Body of pancreas (tissue), 4 donors: ENCODE measurements at regions not wholly inside any gene's neighbourhood (a gene's known extent, or its start where the extent isn't known, plus 50 kb on each side); places are given as distances from the start of the nearest gene placed in this dataset.

Experiments
- ATAC-seq: fragments of 150-250 bp; one replicate; pipeline ENCODE4 v1.9.1; 2016
- DNase-seq, 4 donors: peaks; one replicate each; pipeline ENCODE4 v3.0.0-alpha.2; 2019
- H3K27ac ChIP-seq, 4 donors: fragments of 200-600 bp; sonication (generic); 1 replicate in 3 of 4; 2 replicates in 1 of 4; pipeline versions ENCODE4 v1.5.1 to v1.6.1; 2016 to 2019; ENCODE audit warnings: mild to moderate bottlenecking in 1 of 4, mixed read lengths in 1 of 4, moderate library complexity in 1 of 4
- H3K27me3 ChIP-seq, 2 donors: fragments of 200-600 bp; sonication (generic); one replicate each; pipeline ENCODE4 v1.6.0; 2016; ENCODE audit warnings: mild to moderate bottlenecking in 1 of 2
- H3K36me3 ChIP-seq, 2 donors: fragments of 200-600 bp; sonication (generic); replicated peaks in 1 of 2; 2 replicates each; pipeline ENCODE4 v1.5.1; 2016; ENCODE audit warnings: low read depth in 2 of 2; ENCODE audit not compliant: insufficient read depth in 1 of 2
- H3K4me1 ChIP-seq: fragments of 200-600 bp; sonication (generic); one replicate; pipeline ENCODE4 v1.6.0; 2016
- H3K4me3 ChIP-seq, 2 donors: fragments of 200-600 bp; sonication (generic); 1 replicate in 1 of 2; 2 replicates in 1 of 2; pipeline ENCODE4 v1.5.1; 2016 to 2019
- H3K9me3 ChIP-seq, 3 donors: fragments of 200-600 bp; sonication (generic); 1 replicate in 2 of 3; 2 replicates in 1 of 3; pipeline ENCODE4 v1.5.1; 2016
- CTCF ChIP-seq, 7 experiments: fragments of 450-650 bp in 4 of 7; fragments of 200-600 bp in 3 of 7; sonication (generic) in 3 of 7; IDR thresholded peaks; one replicate each; pipeline ENCODE4 v1.5.1; 2016 to 2019; ENCODE audit warnings: antibody characterized with exemption in 7 of 7
- POLR2A ChIP-seq, 3 donors: fragments of 450-650 bp; IDR thresholded peaks; one replicate each; pipeline ENCODE4 v1.6.1; 2016; ENCODE audit warnings: antibody characterized with exemption in 3 of 3, mild to moderate bottlenecking in 2 of 3
- whole genome bisulfite sequencing, 2 donors: methylation state at CpG; one replicate each; pipeline ENCODE4 v1.1.5; 2017; 5-methylcytosine and 5-hydroxymethylcytosine counted together
- intact Hi-C: fragments of 100-400 bp; cut with DNase I; formaldehyde crosslinking; loops from one replicate; pipeline ENCODE4 v1.15.1; 2023

GRCh38 chr14:56049536-56049935 is 68.7 kb upstream of the PELI2 start:
- WGBS, 2 donors: 97 to 100% methylated on average over 1 of the region's 1 CpG
- H3K4me3 ChIP-seq: no peak overlapping the region
- H3K4me1 ChIP-seq: no peaks in the 10 kb centered on the region
- no peak for TF ChIP-seq CTCF (IDR thresholded peaks at IDR 0.05)
- TF ChIP-seq POLR2A (IDR thresholded peaks at IDR 0.05): no peak
- no peaks in the 10 kb centered on the region for H3K9me3 ChIP-seq
- ATAC-seq: no peak
- DNase-seq: no peak
- intact Hi-C loops: no loop called here
- H3K27me3 ChIP-seq: no peaks in the 10 kb centered on the region
- no peak overlapping the region for H3K27ac ChIP-seq
- H3K36me3 ChIP-seq: no peaks in the 10 kb centered on the region

- 63 to 74% methylated on average over 4 of the region's 4 CpGs for WGBS, 2 donors
- H3K36me3 ChIP-seq: no peaks in the 10 kb centered on the region
- no peak overlapping the region for H3K4me3 ChIP-seq
- H3K4me1 ChIP-seq: no peaks in the 10 kb centered on the region
- intact Hi-C loops: no loop called here
- no peak for TF ChIP-seq POLR2A (IDR thresholded peaks at IDR 0.05)
- no peak for TF ChIP-seq CTCF (IDR thresholded peaks at IDR 0.05)
- DNase-seq (no peak), ATAC-seq (no peak)
- no peaks in the 10 kb centered on the region for H3K9me3 ChIP-seq
- H3K27ac ChIP-seq: no peak overlapping the region
- no peaks in the 10 kb centered on the region for H3K27me3 ChIP-seq
These were observed 62.7 kb upstream of the PELI2 start for GRCh38 chr14:56055511-56055910.

- no peak for DNase-seq
- Histone ChIP-seq H3K4me1 (no peaks in the 10 kb centered on the region), H3K9me3 (no peaks in the 10 kb centered on the region), H3K27me3 (no peaks in the 10 kb centered on the region), H3K27ac (no peak overlapping the region), H3K36me3 (no peaks in the 10 kb centered on the region), H3K4me3 (no peak overlapping the region)
- TF ChIP-seq POLR2A (IDR thresholded peaks at IDR 0.05) (no peak), CTCF (IDR thresholded peaks at IDR 0.05) (no peak)
- intact Hi-C loops: no loop called here
- WGBS, 2 donors: 50 to 67% methylated on average over 2 of the region's 2 CpGs
- ATAC-seq: no peak
These were observed 62.2 kb upstream of the PELI2 start for GRCh38 chr14:56056031-56056430.

- WGBS, 2 donors: 86 to 87% methylated on average over 5 of the region's 5 CpGs
- Histone ChIP-seq H3K36me3 (no peaks in the 10 kb centered on the region), H3K9me3 (no peaks in the 10 kb centered on the region), H3K4me3 (no peak overlapping the region), H3K27ac (no peak overlapping the region), H3K4me1 (no peaks in the 10 kb centered on the region), H3K27me3 (no peaks in the 10 kb centered on the region)
- ATAC-seq (no peak), DNase-seq (no peak)
- TF ChIP-seq POLR2A (IDR thresholded peaks at IDR 0.05): no peak
- intact Hi-C loops: no loop called here
These were observed 61.0 kb upstream of the PELI2 start for GRCh38 chr14:56057071-56057741.

GRCh38 chr14:56057767-56058166 is 60.4 kb upstream of the PELI2 start:
- DNase-seq (no peak), ATAC-seq (no peak)
- whole genome bisulfite sequencing, 2 donors: 57 to 60% methylated on average over 5 of the region's 5 CpGs
- H3K4me1 ChIP-seq: no peaks in the 10 kb centered on the region
- no peak overlapping the region for H3K4me3 ChIP-seq
- H3K9me3 ChIP-seq: no peaks in the 10 kb centered on the region
- intact Hi-C loops: no loop called here
- H3K36me3 ChIP-seq: no peaks in the 10 kb centered on the region
- no peaks in the 10 kb centered on the region for H3K27me3 ChIP-seq
- no peak overlapping the region for H3K27ac ChIP-seq
- TF ChIP-seq CTCF (IDR thresholded peaks at IDR 0.05) (no peak), POLR2A (IDR thresholded peaks at IDR 0.05) (no peak)
